WI38 (cell line): ENCODE measurements at regions not wholly inside any gene's neighbourhood (a gene's known extent, or its start where the extent isn't known, plus 50 kb on each side); places are given as distances from the start of the nearest gene placed in this dataset.

Source experiments
- H3K4me3 ChIP-seq: 2 replicates; pipeline ENCODE4 v1.5.1; 2011; ENCODE audit warnings: low read depth, mild to moderate bottlenecking, control low read depth, low read length
- TF ChIP-seq, protein P1 (sequence below): IDR thresholded peaks from 2 replicates; pipeline ENCODE4 v1.5.1; 2012; ENCODE audit warnings: low read depth, mild to moderate bottlenecking, control low read depth, low read length

DNA sequence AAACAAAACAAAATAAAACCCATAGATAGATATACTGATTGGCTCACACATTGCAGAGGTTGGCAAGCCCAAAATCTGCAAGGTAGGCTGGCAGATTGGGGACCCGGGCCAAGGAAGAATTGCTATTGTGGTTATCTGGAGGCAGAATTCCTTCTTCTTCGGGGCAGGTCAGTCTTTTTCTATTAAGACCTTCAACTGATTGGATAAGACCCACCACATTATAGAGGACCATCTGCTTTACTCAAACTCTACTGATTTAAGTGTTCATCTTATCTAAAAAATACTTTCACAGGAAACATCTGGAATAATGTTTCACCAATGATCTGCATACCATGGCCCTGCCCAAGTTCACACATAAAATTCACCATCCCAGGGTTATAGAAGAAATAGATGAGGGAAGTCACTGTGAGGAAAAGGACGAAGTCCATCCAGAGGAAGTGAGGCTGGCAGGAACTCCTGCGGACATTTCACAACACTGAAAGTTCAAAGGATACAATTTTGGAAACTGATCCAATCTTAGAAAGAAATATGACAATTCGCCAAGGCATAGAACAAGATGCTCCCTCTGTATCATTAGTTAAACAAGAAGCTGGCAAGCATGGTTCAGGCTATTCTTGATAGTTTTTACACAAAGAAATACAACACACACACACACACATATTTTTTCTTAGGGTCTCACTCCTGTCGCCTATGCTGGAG is 127.6 kb upstream of the MED13L start:
- TF ChIP-seq, protein P1, sequence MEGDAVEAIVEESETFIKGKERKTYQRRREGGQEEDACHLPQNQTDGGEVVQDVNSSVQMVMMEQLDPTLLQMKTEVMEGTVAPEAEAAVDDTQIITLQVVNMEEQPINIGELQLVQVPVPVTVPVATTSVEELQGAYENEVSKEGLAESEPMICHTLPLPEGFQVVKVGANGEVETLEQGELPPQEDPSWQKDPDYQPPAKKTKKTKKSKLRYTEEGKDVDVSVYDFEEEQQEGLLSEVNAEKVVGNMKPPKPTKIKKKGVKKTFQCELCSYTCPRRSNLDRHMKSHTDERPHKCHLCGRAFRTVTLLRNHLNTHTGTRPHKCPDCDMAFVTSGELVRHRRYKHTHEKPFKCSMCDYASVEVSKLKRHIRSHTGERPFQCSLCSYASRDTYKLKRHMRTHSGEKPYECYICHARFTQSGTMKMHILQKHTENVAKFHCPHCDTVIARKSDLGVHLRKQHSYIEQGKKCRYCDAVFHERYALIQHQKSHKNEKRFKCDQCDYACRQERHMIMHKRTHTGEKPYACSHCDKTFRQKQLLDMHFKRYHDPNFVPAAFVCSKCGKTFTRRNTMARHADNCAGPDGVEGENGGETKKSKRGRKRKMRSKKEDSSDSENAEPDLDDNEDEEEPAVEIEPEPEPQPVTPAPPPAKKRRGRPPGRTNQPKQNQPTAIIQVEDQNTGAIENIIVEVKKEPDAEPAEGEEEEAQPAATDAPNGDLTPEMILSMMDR = no peak
- no peak overlapping the region for H3K4me3 ChIP-seq

DNA sequence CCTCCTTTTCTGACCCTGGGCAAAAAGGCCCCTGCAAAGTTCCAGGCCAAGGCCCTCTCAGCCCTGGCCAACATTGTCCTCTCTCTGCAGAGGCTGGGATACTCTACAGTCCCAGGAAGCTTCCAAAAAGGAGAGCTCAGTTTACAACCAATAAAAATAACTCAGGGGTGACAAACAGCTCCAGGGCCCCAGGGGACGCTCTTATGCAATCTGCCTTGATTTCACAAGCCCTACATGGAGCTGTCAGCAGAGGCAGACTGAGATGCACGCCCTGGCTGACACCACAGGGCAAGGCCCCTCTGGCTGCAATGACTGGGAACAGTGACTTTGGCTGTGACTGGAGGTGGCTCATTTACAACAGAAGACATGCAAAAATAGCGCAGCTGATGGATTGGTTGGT is 129.0 kb upstream of the MED13L start:
- TF ChIP-seq, protein P1 = no peak
- no peak overlapping the region for H3K4me3 ChIP-seq

DNA sequence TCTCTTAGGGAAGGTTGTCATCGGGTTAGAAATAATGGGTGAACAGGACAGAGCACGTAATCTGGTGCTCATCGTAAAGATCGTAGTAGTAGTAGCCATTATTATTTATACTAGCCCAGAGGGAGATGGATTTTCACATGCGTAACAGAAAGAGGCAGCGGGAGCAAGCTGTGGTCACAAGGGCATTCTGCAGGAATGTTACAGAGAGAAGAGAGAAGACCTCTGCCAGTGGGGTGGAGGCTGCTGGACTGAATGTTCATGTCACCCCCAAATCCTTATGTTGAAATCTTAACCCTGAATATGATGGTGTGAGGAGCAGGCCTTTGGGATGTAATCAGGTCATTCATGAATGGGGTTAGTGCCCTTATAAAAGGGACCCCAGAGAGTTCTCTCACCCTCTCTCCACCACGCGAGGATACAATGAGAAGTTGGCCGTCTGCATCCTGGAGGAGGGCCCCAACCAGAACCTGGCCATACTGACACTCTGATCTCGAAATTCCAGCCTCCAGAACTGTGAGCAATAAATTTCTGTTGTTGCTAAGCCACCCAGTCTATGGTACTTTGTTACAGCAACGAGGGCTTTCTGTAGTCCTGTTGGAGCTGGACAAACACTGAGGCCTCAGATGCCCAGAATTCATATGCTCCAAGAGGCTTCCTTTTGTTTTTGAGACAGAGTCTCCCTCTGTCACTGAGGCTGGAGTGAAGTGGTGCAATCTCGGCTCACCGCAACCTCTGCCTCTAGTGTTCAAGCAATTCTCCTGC is 131.2 kb upstream of the MED13L start:
- no peak overlapping the region for H3K4me3 ChIP-seq
- TF ChIP-seq, protein P1 = no peak

DNA sequence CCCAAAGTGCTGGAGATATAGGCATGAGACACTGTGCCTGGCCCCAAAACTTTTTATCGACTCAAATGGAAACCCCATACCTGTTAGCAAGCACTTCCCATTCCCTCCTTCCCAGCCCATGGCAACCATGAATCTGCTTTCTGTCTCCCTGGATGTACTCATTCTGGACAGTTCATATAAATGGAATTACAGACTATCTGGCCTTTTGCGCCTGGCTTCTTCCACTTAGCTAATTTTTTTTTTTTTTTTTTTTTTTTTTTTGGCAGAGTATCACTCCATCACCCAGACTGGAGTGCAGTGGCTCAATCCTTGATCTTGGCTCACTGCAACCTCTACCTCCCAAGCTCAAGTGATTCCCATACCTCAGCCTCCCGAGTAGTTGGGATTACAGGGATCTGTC is 134.5 kb upstream of the MED13L start:
- no peak overlapping the region for H3K4me3 ChIP-seq
- TF ChIP-seq, protein P1 = no peak

DNA sequence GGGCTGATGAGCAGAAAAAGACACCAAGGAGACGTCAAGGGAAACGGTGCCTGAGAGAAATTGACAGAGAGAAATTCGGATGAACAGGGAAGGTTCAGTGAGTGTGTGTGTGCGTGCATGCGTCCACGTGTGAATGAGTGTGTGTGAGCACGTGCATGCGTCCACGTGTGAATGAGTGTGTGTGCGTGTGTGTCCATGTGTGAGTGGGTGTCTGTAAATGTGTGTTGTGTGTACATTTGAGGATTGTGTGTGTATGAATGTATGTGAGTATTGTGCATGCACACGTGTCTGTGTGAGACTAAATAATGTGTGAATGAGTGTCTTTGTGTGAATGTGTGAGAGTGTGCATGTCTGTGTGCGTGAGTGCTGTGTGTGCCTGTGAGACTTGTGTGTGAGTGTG is 137.4 kb upstream of the MED13L start:
- TF ChIP-seq, protein P1 = no peak
- no peak overlapping the region for H3K4me3 ChIP-seq

DNA sequence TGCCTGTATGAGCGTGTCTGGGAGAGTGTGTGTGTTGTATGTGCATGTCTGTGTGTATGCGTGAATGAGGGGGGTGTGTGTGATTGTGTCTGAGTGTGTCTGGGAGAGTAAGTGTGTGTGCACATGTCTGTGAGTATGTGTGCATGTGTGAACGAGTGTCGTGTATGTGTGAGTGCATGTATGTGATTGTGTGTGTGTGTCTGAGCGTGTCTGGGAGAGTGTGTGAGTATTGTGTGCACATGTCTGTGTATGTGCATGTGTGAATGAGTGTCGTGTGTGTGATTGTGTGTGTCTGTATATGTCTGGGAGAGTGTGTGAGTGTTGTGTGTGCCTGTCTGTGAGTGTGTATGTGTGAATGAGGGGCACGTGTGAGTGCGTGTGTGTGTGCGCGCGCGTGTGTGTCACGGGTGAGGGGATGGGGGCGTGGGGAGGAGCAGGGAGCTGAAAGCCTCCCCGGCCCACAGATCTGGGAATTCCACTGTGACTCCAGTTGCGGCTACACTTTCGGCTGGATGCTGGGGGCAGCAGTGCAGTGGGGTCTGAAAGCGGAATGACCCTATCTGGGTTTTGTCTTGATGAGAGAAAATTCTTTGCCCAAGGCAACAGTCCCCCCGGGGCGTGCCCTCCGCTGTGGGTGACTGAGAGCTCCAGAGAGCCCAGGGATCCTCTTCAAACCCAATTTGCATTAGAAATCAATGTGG is 138.1 kb upstream of the MED13L start:
- TF ChIP-seq, protein P1 = no peak
- no peak overlapping the region for H3K4me3 ChIP-seq

DNA sequence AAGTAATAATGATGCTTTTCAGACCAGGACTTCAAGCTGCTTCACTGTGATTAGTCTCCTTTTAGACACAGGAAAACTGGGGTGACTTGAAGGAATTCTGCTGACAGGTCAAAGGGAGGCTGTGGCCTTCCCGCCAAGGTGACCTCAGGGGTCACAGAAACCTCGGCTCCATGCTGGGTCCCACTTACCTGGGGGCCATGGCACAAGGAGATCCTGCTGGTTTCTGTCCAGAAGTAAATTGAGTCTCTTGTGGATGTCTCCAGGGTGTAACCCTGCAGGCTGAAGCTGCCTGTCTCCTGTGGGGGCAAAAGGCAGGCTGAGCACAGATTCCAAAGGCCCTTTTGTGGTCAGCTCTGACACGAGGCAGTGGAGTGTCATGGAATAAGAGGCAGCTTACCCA is 138.7 kb upstream of the MED13L start:
- TF ChIP-seq, protein P1 = no peak
- no peak overlapping the region for H3K4me3 ChIP-seq
